Stimulated activated CD8-positive, alpha-beta memory T cell treated with anti-CD3 and anti-CD28 coated beads, Interleukin-7, amount 100 ng/mL, for 48 hours (primary cell): ENCODE measurements at regions not wholly inside any gene's neighbourhood (a gene's known extent, or its start where the extent isn't known, plus 50 kb on each side); places are given as distances from the start of the nearest gene placed in this dataset.

ENCODE experiments used
- DNase-seq, 2 donors: peaks; one replicate each; pipeline ENCODE4 v3.0.0-alpha.2; 2020; ENCODE audit warnings: low read depth in 1 of 2; ENCODE audit errors: extremely low read depth in 1 of 2

- no peak for DNase-seq
Measured at GRCh38 chr4:36919721-36920120, 324.8 kb upstream of the NWD2 start.

GRCh38 chr4:36921476-36922216, 322.9 kb upstream of the NWD2 start:
- DNase-seq, result no peak

GRCh38 chr4:36930562-36931111, 313.9 kb upstream of the NWD2 start:
- no peak for DNase-seq

GRCh38 chr4:36944232-36944631, 300.3 kb upstream of the NWD2 start:
- no peak for DNase-seq

- DNase-seq, result no peak
Measured at GRCh38 chr4:36961420-36961819, 283.1 kb upstream of the NWD2 start.

- DNase-seq, result no peak
Measured at GRCh38 chr4:36966756-36967460, 277.6 kb upstream of the NWD2 start.

GRCh38 chr4:36979533-36979932, 265.0 kb upstream of the NWD2 start:
- DNase-seq, result no peak

- DNase-seq, result no peak
Measured at GRCh38 chr4:36990128-36990872, 254.2 kb upstream of the NWD2 start.

- no peak for DNase-seq
Measured at GRCh38 chr4:36997727-36998126, 246.8 kb upstream of the NWD2 start.

GRCh38 chr4:37000281-37000680, 244.3 kb upstream of the NWD2 start:
- no peak for DNase-seq

- DNase-seq, result no peak
Measured at GRCh38 chr4:37001688-37002436, 242.7 kb upstream of the NWD2 start.

- DNase-seq, result no peak
Measured at GRCh38 chr4:37002625-37003024, 241.9 kb upstream of the NWD2 start.

- DNase-seq, result no peak
Measured at GRCh38 chr4:37008199-37008598, 236.3 kb upstream of the NWD2 start.

- DNase-seq, result no peak
Measured at GRCh38 chr4:37014584-37014983, 230.0 kb upstream of the NWD2 start.

- DNase-seq, result no peak
Measured at GRCh38 chr4:37015391-37015790, 229.2 kb upstream of the NWD2 start.

- no peak for DNase-seq
Measured at GRCh38 chr4:37023504-37023903, 221.0 kb upstream of the NWD2 start.

GRCh38 chr4:37023996-37024395, 220.5 kb upstream of the NWD2 start:
- no peak for DNase-seq

GRCh38 chr4:37040816-37041215, 203.7 kb upstream of the NWD2 start:
- DNase-seq, result no peak

- DNase-seq, result no peak
Measured at GRCh38 chr4:37043342-37043741, 201.2 kb upstream of the NWD2 start.

- DNase-seq, result no peak
Measured at GRCh38 chr4:37051111-37051510, 193.4 kb upstream of the NWD2 start.

GRCh38 chr4:37051866-37052265, 192.7 kb upstream of the NWD2 start:
- no peak for DNase-seq
